Gastrocnemius medialis (tissue), 4 donors: ENCODE measurements at regions not wholly inside any gene's neighbourhood (a gene's known extent, or its start where the extent isn't known, plus 50 kb on each side); places are given as distances from the start of the nearest gene placed in this dataset.

Experiments
- ATAC-seq, 2 donors: fragments of 150-250 bp; one replicate each; pipeline ENCODE4 v1.9.1; 2016
- DNase-seq, 2 donors: peaks; one replicate each; pipeline ENCODE4 v3.0.0-alpha.2; 2019
- H3K27ac ChIP-seq, 4 donors: fragments of 200-600 bp; sonication (generic); 1 replicate in 1 of 4; 2 replicates in 3 of 4; pipeline ENCODE4 v1.5.1; 2016 to 2018; ENCODE audit warnings: mild to moderate bottlenecking in 2 of 4, moderate library complexity in 1 of 4
- H3K27me3 ChIP-seq, 3 donors: fragments of 200-600 bp; sonication (generic) in 2 of 3; 1 replicate in 1 of 3; 2 replicates in 2 of 3; pipeline versions ENCODE4 v1.5.1 to v1.6.0; 2016 to 2019; ENCODE audit warnings: mild to moderate bottlenecking in 1 of 3, moderate library complexity in 1 of 3
- H3K36me3 ChIP-seq, 2 donors: fragments of 200-600 bp; sonication (generic) in 1 of 2; one replicate each; pipeline ENCODE4 v1.5.1; 2017 to 2018
- H3K4me1 ChIP-seq, 2 donors: fragments of 200-600 bp; sonication (generic) in 1 of 2; one replicate each; pipeline ENCODE4 v1.5.1; 2016 to 2017; ENCODE audit warnings: mild to moderate bottlenecking in 2 of 2
- H3K4me3 ChIP-seq, 4 donors: fragments of 200-600 bp; sonication (generic) in 3 of 4; 1 replicate in 1 of 4; 2 replicates in 3 of 4; pipeline ENCODE4 v1.5.1; 2016 to 2019; ENCODE audit warnings: mild to moderate bottlenecking in 2 of 4
- H3K9me3 ChIP-seq, 3 donors: fragments of 200-600 bp; sonication (generic) in 2 of 3; 1 replicate in 1 of 3; 2 replicates in 2 of 3; pipeline ENCODE4 v1.5.1; 2016 to 2019
- CTCF ChIP-seq, 5 experiments: fragments of 450-650 bp in 3 of 5; fragments of 200-600 bp in 2 of 5; sonication (generic) in 2 of 5; IDR thresholded peaks in 4 of 5; conservative IDR thresholded peaks in 1 of 5; 1 replicate in 4 of 5; 2 replicates in 1 of 5; pipeline ENCODE4 v1.5.1; 2016 to 2019; ENCODE audit warnings: antibody characterized with exemption in 5 of 5, mild to moderate bottlenecking in 3 of 5, moderate library complexity in 3 of 5
- POLR2A ChIP-seq, 2 donors: fragments of 450-650 bp; IDR thresholded peaks; one replicate each; pipeline ENCODE4 v1.6.1; 2017; ENCODE audit warnings: antibody characterized with exemption in 2 of 2, mild to moderate bottlenecking in 2 of 2, moderate library complexity in 2 of 2
- in situ Hi-C, 4 donors: fragments of 200-750 bp; cut with MboI; loops; one replicate each; pipeline versions ENCODE4 v1.15.0 to v1.8.0; 2017; ENCODE audit warnings: low sequenced_read_pairs in 4 of 4
- intact Hi-C: fragments of 100-400 bp; cut with DNase I; formaldehyde crosslinking; loops from one replicate; pipeline ENCODE4 v1.15.1; 2023; ENCODE audit warnings: low total_unique reads

GRCh38 chr4:57200799-57201327 lies 90.7 kb upstream of the IGFBP7 start:
- H3K4me1 ChIP-seq = no peaks in the 10 kb centered on the region
- intact Hi-C loops (no loop called here), in situ Hi-C loops (no loop called here)
- DNase-seq (no peak), ATAC-seq (no peak)
- H3K4me3 ChIP-seq = no peak overlapping the region
- no peaks in the 10 kb centered on the region for H3K36me3 ChIP-seq
- H3K27ac ChIP-seq = no peak overlapping the region
- TF ChIP-seq CTCF (IDR thresholded peaks at IDR 0.05 in 4 of 5, conservative IDR thresholded peaks at IDR 0.05 in 1 of 5) (no peak), POLR2A (IDR thresholded peaks at IDR 0.05) (no peak)
- H3K27me3 ChIP-seq = no peaks in the 10 kb centered on the region
- no peaks in the 10 kb centered on the region for H3K9me3 ChIP-seq

- Histone ChIP-seq H3K4me3 (no peak overlapping the region), H3K4me1 (no peaks in the 10 kb centered on the region), H3K9me3 (no peaks in the 10 kb centered on the region), H3K27me3 (no peaks in the 10 kb centered on the region), H3K36me3 (no peaks in the 10 kb centered on the region), H3K27ac (no peak overlapping the region)
- TF ChIP-seq CTCF (IDR thresholded peaks at IDR 0.05 in 4 of 5, conservative IDR thresholded peaks at IDR 0.05 in 1 of 5) = no peak
- no peak for TF ChIP-seq POLR2A (IDR thresholded peaks at IDR 0.05)
- in situ Hi-C loops (no loop called here), intact Hi-C loops (no loop called here)
- ATAC-seq (no peak), DNase-seq (no peak)
Observed at GRCh38 chr4:57199267-57199666, 89.1 kb upstream of the IGFBP7 start.

- no peak for DNase-seq
- Histone ChIP-seq H3K36me3 (no peaks in the 10 kb centered on the region), H3K9me3 (no peaks in the 10 kb centered on the region), H3K4me3 (no peak overlapping the region), H3K27me3 (no peaks in the 10 kb centered on the region), H3K4me1 (no peaks in the 10 kb centered on the region), H3K27ac (no peak overlapping the region)
- intact Hi-C loops = no loop called here
- no peak for ATAC-seq
- TF ChIP-seq CTCF (IDR thresholded peaks at IDR 0.05 in 4 of 5, conservative IDR thresholded peaks at IDR 0.05 in 1 of 5) (no peak), POLR2A (IDR thresholded peaks at IDR 0.05) (no peak)
- in situ Hi-C loops = no loop called here
Observed at GRCh38 chr4:57195622-57196021, 85.4 kb upstream of the IGFBP7 start.

- Histone ChIP-seq H3K27ac (no peak overlapping the region), H3K36me3 (no peaks in the 10 kb centered on the region), H3K27me3 (no peaks in the 10 kb centered on the region), H3K4me1 (no peaks in the 10 kb centered on the region), H3K4me3 (no peak overlapping the region), H3K9me3 (no peaks in the 10 kb centered on the region)
- DNase-seq (no peak), ATAC-seq (no peak)
- in situ Hi-C loops (no loop called here), intact Hi-C loops (no loop called here)
- TF ChIP-seq POLR2A (IDR thresholded peaks at IDR 0.05) (no peak), CTCF (IDR thresholded peaks at IDR 0.05 in 4 of 5, conservative IDR thresholded peaks at IDR 0.05 in 1 of 5) (no peak)
Observed at GRCh38 chr4:57194068-57194611, 84.0 kb upstream of the IGFBP7 start.
